Left lung (tissue), 4 donors: ENCODE measurements at regions not wholly inside any gene's neighbourhood (a gene's known extent, or its start where the extent isn't known, plus 50 kb on each side); places are given as distances from the start of the nearest gene placed in this dataset.

Experiments used
- ATAC-seq: fragments of 200-7000 bp; cut with Tn5 transposase; one replicate; pipeline ENCODE4 v1.9.1; 2020; ENCODE audit warnings: moderate library complexity
- DNase-seq, 4 donors: peaks; one replicate each; pipeline ENCODE4 v3.0.0-alpha.2; 2013 to 2020
- H3K27ac ChIP-seq, 2 donors: fragments of 200-600 bp; sonication (generic) in 1 of 2; one replicate each; pipeline versions ENCODE4 v1.5.0 to v1.8.0; 2020 to 2021
- H3K27me3 ChIP-seq, 2 donors: fragments of 200-600 bp; sonication (generic) in 1 of 2; one replicate each; pipeline versions ENCODE4 v1.5.0 to v1.8.0; 2020 to 2021
- H3K36me3 ChIP-seq, 2 donors: fragments of 200-600 bp; sonication (generic) in 1 of 2; one replicate each; pipeline versions ENCODE4 v1.5.0 to v1.8.0; 2020 to 2021
- H3K4me1 ChIP-seq, 2 donors: fragments of 200-600 bp; one replicate each; pipeline ENCODE4 v1.8.0; 2021
- H3K4me3 ChIP-seq, 2 donors: fragments of 200-600 bp; sonication (generic) in 1 of 2; one replicate each; pipeline versions ENCODE4 v1.5.0 to v1.8.0; 2020 to 2021; ENCODE audit warnings: mild to moderate bottlenecking in 1 of 2
- H3K9me3 ChIP-seq, 2 donors: fragments of 200-600 bp; sonication (generic) in 1 of 2; one replicate each; pipeline versions ENCODE4 v1.5.0 to v1.8.0; 2020 to 2021
- CTCF ChIP-seq, 2 donors: fragments of 200-600 bp; sonication (generic) in 1 of 2; IDR thresholded peaks; one replicate each; pipeline versions ENCODE4 v1.5.0 to v1.8.0; 2021; ENCODE audit warnings: antibody characterized with exemption in 2 of 2
- intact Hi-C, 2 donors: fragments of 100-400 bp; cut with DNase I; formaldehyde crosslinking; loops; one replicate each; pipeline versions ENCODE4 v1.11.2 to v1.14.2; 2022
- donor health status: DM: no; HTN: yes; CAD: no.
- donor health status: DM: no; HTN: no; CAD: no.

- no peak for ATAC-seq
- intact Hi-C loops, result no loop called here
- Histone ChIP-seq H3K9me3 (no peaks in the 10 kb centered on the region), H3K27ac (no peak overlapping the region), H3K4me1 (no peaks in the 10 kb centered on the region), H3K36me3 (no peaks in the 10 kb centered on the region), H3K27me3 (no peaks in the 10 kb centered on the region), H3K4me3 (no peak overlapping the region)
- no peak for TF ChIP-seq CTCF (IDR thresholded peaks at IDR 0.05)
- no peak for DNase-seq
Observed at GRCh38 chr3:161866176-161866575, 369.6 kb downstream of the OTOL1 start.

GRCh38 chr3:161875483-161875882 lies 378.9 kb downstream of the OTOL1 start:
- TF ChIP-seq CTCF (IDR thresholded peaks at IDR 0.05), result no peak
- H3K27me3 ChIP-seq, result no peaks in the 10 kb centered on the region
- no peaks in the 10 kb centered on the region for H3K36me3 ChIP-seq
- H3K4me3 ChIP-seq, result no peak overlapping the region
- intact Hi-C loops, result no loop called here
- H3K9me3 ChIP-seq, result no peaks in the 10 kb centered on the region
- H3K27ac ChIP-seq, result no peak overlapping the region
- DNase-seq (no peak), ATAC-seq (no peak)
- no peaks in the 10 kb centered on the region for H3K4me1 ChIP-seq

GRCh38 chr3:161879470-161879869 lies 382.9 kb downstream of the OTOL1 start:
- ATAC-seq, result no peak
- no peak for TF ChIP-seq CTCF (IDR thresholded peaks at IDR 0.05)

GRCh38 chr3:161884830-161885229 lies 388.2 kb downstream of the OTOL1 start:
- Histone ChIP-seq H3K27ac (no peak overlapping the region), H3K27me3 (no peaks in the 10 kb centered on the region), H3K9me3 (peaks cover 0 to 12% of the 10 kb centered on the region in 2 donors), H3K4me3 (no peak overlapping the region), H3K4me1 (no peaks in the 10 kb centered on the region), H3K36me3 (no peaks in the 10 kb centered on the region)
- DNase-seq, result no peak
- ATAC-seq, result no peak
- intact Hi-C loops, result no loop called here
- no peak for TF ChIP-seq CTCF (IDR thresholded peaks at IDR 0.05)

More at GRCh38 chr3:161879470-161879869, 382.9 kb downstream of the OTOL1 start:
- Histone ChIP-seq H3K27ac (no peak overlapping the region), H3K9me3 (no peaks in the 10 kb centered on the region), H3K4me3 (no peak overlapping the region), H3K36me3 (no peaks in the 10 kb centered on the region), H3K4me1 (no peaks in the 10 kb centered on the region), H3K27me3 (no peaks in the 10 kb centered on the region)
- intact Hi-C loops, result no loop called here
- DNase-seq, result no peak

GRCh38 chr3:161890147-161890625 lies 393.6 kb downstream of the OTOL1 start:
- TF ChIP-seq CTCF (IDR thresholded peaks at IDR 0.05), result no peak
- ATAC-seq, result peak; percentile 100
- no peaks in the 10 kb centered on the region for H3K27me3 ChIP-seq
- peak in 2 of 4 donors; percentile 67 to 69 for DNase-seq
- intact Hi-C loops, result no loop called here
- H3K4me1 ChIP-seq, result no peaks in the 10 kb centered on the region
- no peak overlapping the region for H3K27ac ChIP-seq
- H3K4me3 ChIP-seq, result no peak overlapping the region
- no peaks in the 10 kb centered on the region for H3K36me3 ChIP-seq
- peaks cover 0 to 18% of the 10 kb centered on the region in 2 donors for H3K9me3 ChIP-seq
